Mesenchymal stem cell (in vitro differentiated cells and primary cell): ENCODE measurements at regions not wholly inside any gene's neighbourhood (a gene's known extent, or its start where the extent isn't known, plus 50 kb on each side); places are given as distances from the start of the nearest gene placed in this dataset.
A peak's percentile ranks its signal among the peaks of the same experiment; 100 is the strongest.

Experiments
- DNase-seq: peaks from one replicate; pipeline ENCODE4 v3.0.0-alpha.2; 2013
- H2AFZ ChIP-seq: one replicate; pipeline ENCODE4 v1.6.1; 2013; ENCODE audit warnings: low read depth, mild to moderate bottlenecking, control low read depth, inconsistent platforms, low read length, moderate library complexity
- H2AK5ac ChIP-seq: 2 replicates; pipeline ENCODE4 v1.6.1; 2013; ENCODE audit warnings: low read length, moderate library complexity, mild to moderate bottlenecking, inconsistent platforms; ENCODE audit not compliant: severe bottlenecking
- H2BK120ac ChIP-seq: one replicate; pipeline ENCODE4 v1.6.1; 2013; ENCODE audit warnings: low read depth, mild to moderate bottlenecking, inconsistent platforms, low read length, moderate library complexity
- H2BK12ac ChIP-seq, 2 experiments: one replicate each; pipeline ENCODE4 v1.6.1; 2013; ENCODE audit warnings: inconsistent platforms in 2 of 2, low read length in 2 of 2, mild to moderate bottlenecking in 2 of 2, moderate library complexity in 2 of 2, control low read depth in 1 of 2
- H2BK15ac ChIP-seq: one replicate; pipeline ENCODE4 v1.6.1; 2013; ENCODE audit warnings: mild to moderate bottlenecking, low read depth, inconsistent platforms; ENCODE audit not compliant: poor library complexity, severe bottlenecking
- H2BK5ac ChIP-seq: 2 replicates; pipeline ENCODE4 v1.6.1; 2013; ENCODE audit warnings: low read depth, mild to moderate bottlenecking, low read length, control low read depth, inconsistent platforms; ENCODE audit not compliant: poor library complexity, severe bottlenecking
- H3K14ac ChIP-seq, 2 experiments: one replicate each; pipeline ENCODE4 v1.6.1; 2013; ENCODE audit warnings: inconsistent platforms in 2 of 2, low read length in 2 of 2, control low read depth in 1 of 2, mild to moderate bottlenecking in 1 of 2, moderate library complexity in 1 of 2
- H3K18ac ChIP-seq, 2 experiments: one replicate each; pipeline ENCODE4 v1.6.1; 2013; ENCODE audit warnings: inconsistent platforms in 2 of 2, low read length in 2 of 2, control low read depth in 1 of 2, low read depth in 1 of 2, mild to moderate bottlenecking in 1 of 2
- H3K23ac ChIP-seq, 2 experiments: one replicate each; pipeline ENCODE4 v1.6.1; 2013; ENCODE audit warnings: inconsistent platforms in 2 of 2, low read length in 2 of 2, mild to moderate bottlenecking in 2 of 2, moderate library complexity in 2 of 2, control low read depth in 1 of 2
- H3K27ac ChIP-seq: 2 replicates; pipeline ENCODE4 v1.5.1; 2013; ENCODE audit warnings: mild to moderate bottlenecking, moderate library complexity, low read length, control low read depth, inconsistent platforms; ENCODE audit not compliant: poor library complexity, severe bottlenecking
- H3K27me3 ChIP-seq, 2 experiments: 2 replicates each; pipeline versions ENCODE4 v1.6.1 to v1.7.0; 2013; ENCODE audit warnings: low read length in 2 of 2, mild to moderate bottlenecking in 2 of 2, moderate library complexity in 2 of 2, control low read depth in 1 of 2, inconsistent platforms in 1 of 2; ENCODE audit not compliant: control insufficient read depth in 1 of 2, insufficient read depth in 1 of 2
- H3K36me3 ChIP-seq, 2 experiments: 2 replicates each; pipeline versions ENCODE4 v1.6.1 to v1.7.0; 2013; ENCODE audit warnings: low read length in 2 of 2, control low read depth in 1 of 2, inconsistent platforms in 1 of 2, low read depth in 1 of 2, mild to moderate bottlenecking in 1 of 2; ENCODE audit not compliant: insufficient read depth in 2 of 2, control insufficient read depth in 1 of 2
- H3K4ac ChIP-seq, 2 experiments: one replicate each; pipeline ENCODE4 v1.6.1; 2013; ENCODE audit warnings: inconsistent platforms in 2 of 2, low read length in 2 of 2, mild to moderate bottlenecking in 2 of 2, moderate library complexity in 2 of 2, control low read depth in 1 of 2, low read depth in 1 of 2
- H3K4me1 ChIP-seq: 2 replicates; pipeline ENCODE4 v1.6.1; 2013; ENCODE audit warnings: low read depth, low read length, control low read depth; ENCODE audit not compliant: control insufficient read depth, insufficient read depth
- H3K4me2 ChIP-seq: 2 replicates; pipeline ENCODE4 v1.6.1; 2013; ENCODE audit warnings: low read length, mild to moderate bottlenecking, inconsistent platforms; ENCODE audit not compliant: poor library complexity, severe bottlenecking
- H3K4me3 ChIP-seq, 2 experiments: 2 replicates each; pipeline versions ENCODE4 v1.5.1 to v1.7.0; 2013; ENCODE audit warnings: low read length in 2 of 2, mild to moderate bottlenecking in 2 of 2, control low read depth in 1 of 2, low read depth in 1 of 2; ENCODE audit not compliant: insufficient read depth in 1 of 2
- H3K79me1 ChIP-seq: replicated peaks from 2 replicates; pipeline ENCODE4 v1.6.1; 2013; ENCODE audit warnings: mild to moderate bottlenecking, control low read depth, low read length, inconsistent platforms; ENCODE audit not compliant: poor library complexity, severe bottlenecking
- H3K9ac ChIP-seq: 2 replicates; pipeline ENCODE4 v1.7.0; 2013; ENCODE audit warnings: mild to moderate bottlenecking, low read length, moderate library complexity
- H3K9me3 ChIP-seq: 2 replicates; pipeline ENCODE4 v1.7.0; 2013; ENCODE audit warnings: mild to moderate bottlenecking, low read length; ENCODE audit not compliant: control insufficient read depth
- H4K8ac ChIP-seq: one replicate; pipeline ENCODE4 v1.6.1; 2013; ENCODE audit warnings: inconsistent platforms, mild to moderate bottlenecking, low read length, moderate library complexity
- H4K91ac ChIP-seq: one replicate; pipeline ENCODE4 v1.6.1; 2013; ENCODE audit warnings: mild to moderate bottlenecking, low read length, inconsistent platforms
- WGBS: methylation state at CpG from one replicate; pipeline ENCODE4 v1.1.7; 2013; ENCODE audit warnings: mixed read lengths; 5-methylcytosine and 5-hydroxymethylcytosine counted together

- WGBS = 0% methylated on average over 2 of the region's 9 CpGs
Measured at GRCh38 chr7:21261627-21262594, 166.0 kb upstream of the SP4 start.

DNA sequence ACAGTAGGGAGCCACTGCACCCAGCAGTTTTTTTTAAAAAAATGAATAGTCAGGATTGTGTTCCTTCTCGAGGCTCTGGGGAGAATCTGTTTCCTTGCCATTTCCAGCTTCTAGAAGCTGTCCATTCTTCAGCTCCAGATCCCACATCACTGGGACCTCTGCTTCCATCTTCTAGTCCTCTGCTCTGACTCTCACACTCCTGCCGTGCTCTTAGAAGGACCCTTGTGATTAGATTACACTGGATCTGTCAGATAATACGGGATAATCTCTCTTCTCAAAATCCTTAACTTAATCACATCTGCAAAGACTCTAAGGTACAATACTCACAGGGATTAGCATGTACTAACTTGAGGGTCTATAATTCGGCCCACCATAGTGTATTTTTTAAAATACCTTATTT, 158.9 kb upstream of the SP4 start:
- DNase-seq = no peak
- Histone ChIP-seq H3K79me1 (no peaks in the 10 kb centered on the region), H4K91ac (no peak overlapping the region), H3K4me2 (no peak overlapping the region), H2BK5ac (no peak overlapping the region), H3K14ac (no peak overlapping the region), H3K27ac (no peak overlapping the region), H3K23ac (no peak overlapping the region), H2AFZ (no peak overlapping the region), H3K4me3 (no peak overlapping the region), H3K36me3 (no peaks in the 10 kb centered on the region), H2BK12ac (no peak overlapping the region), H3K4me1 (no peaks in the 10 kb centered on the region), H2AK5ac (no peak overlapping the region), H4K8ac (no peak overlapping the region), H3K9me3 (no peaks in the 10 kb centered on the region), H3K4ac (no peak overlapping the region), H2BK15ac (no peak overlapping the region), H3K27me3 (no peaks in the 10 kb centered on the region), H3K18ac (no peak overlapping the region), H3K9ac (no peak overlapping the region), H2BK120ac (no peak overlapping the region)
- 71% methylated on average over 4 of the region's 4 CpGs for WGBS

More at GRCh38 chr7:21261627-21262594, 166.0 kb upstream of the SP4 start:
- no peak overlapping the region for H3K4ac ChIP-seq
- no peak overlapping the region for H3K14ac ChIP-seq
- no peak overlapping the region for H2BK12ac ChIP-seq
- no peak overlapping the region for H3K23ac ChIP-seq
- no peak overlapping the region for H2BK120ac ChIP-seq
- peak overlapping the region; percentile 42 for H2AFZ ChIP-seq
- H3K4me3 ChIP-seq = no peak overlapping the region
- no peaks in the 10 kb centered on the region for H3K9me3 ChIP-seq
- no peak overlapping the region for H3K9ac ChIP-seq
- H3K4me2 ChIP-seq = no peak overlapping the region
- no peak overlapping the region for H3K27ac ChIP-seq
- no peak overlapping the region for H2BK15ac ChIP-seq
- peaks cover 0 to 5% of the 10 kb centered on the region in 2 experiments for H3K27me3 ChIP-seq
- no peak overlapping the region for H2BK5ac ChIP-seq
- no peak overlapping the region for H3K18ac ChIP-seq
- H3K36me3 ChIP-seq = no peaks in the 10 kb centered on the region
- H4K91ac ChIP-seq = no peak overlapping the region
- H3K4me1 ChIP-seq = no peaks in the 10 kb centered on the region
- H2AK5ac ChIP-seq = no peak overlapping the region
- no peak overlapping the region for H4K8ac ChIP-seq
- H3K79me1 ChIP-seq = no peaks in the 10 kb centered on the region
- peak; percentile 57 for DNase-seq

GRCh38 chr7:21276471-21277035, 151.3 kb upstream of the SP4 start:
- no peaks in the 10 kb centered on the region for H3K36me3 ChIP-seq
- H2BK12ac ChIP-seq = no peak overlapping the region
- H3K9me3 ChIP-seq = no peaks in the 10 kb centered on the region
- no peak overlapping the region for H3K4me3 ChIP-seq
- H3K23ac ChIP-seq = no peak overlapping the region
- no peak overlapping the region for H3K4ac ChIP-seq
- H2AK5ac ChIP-seq = no peak overlapping the region
- H3K18ac ChIP-seq = no peak overlapping the region
- no peak for DNase-seq
- no peak overlapping the region for H3K4me2 ChIP-seq
- no peak overlapping the region for H3K9ac ChIP-seq
- no peak overlapping the region for H3K27ac ChIP-seq
- H2BK120ac ChIP-seq = no peak overlapping the region
- H4K8ac ChIP-seq = no peak overlapping the region
- no peak overlapping the region for H2AFZ ChIP-seq
- no peaks in the 10 kb centered on the region for H3K27me3 ChIP-seq
- H2BK15ac ChIP-seq = no peak overlapping the region
- H3K79me1 ChIP-seq = no peaks in the 10 kb centered on the region
- H2BK5ac ChIP-seq = no peak overlapping the region
- WGBS = 74% methylated on average over 5 of the region's 5 CpGs
- H3K4me1 ChIP-seq = no peaks in the 10 kb centered on the region
- H3K14ac ChIP-seq = no peak overlapping the region
- H4K91ac ChIP-seq = no peak overlapping the region

GRCh38 chr7:21278944-21279343, 148.9 kb upstream of the SP4 start:
- no peak overlapping the region for H2BK15ac ChIP-seq
- no peaks in the 10 kb centered on the region for H3K27me3 ChIP-seq
- H3K4me1 ChIP-seq = no peaks in the 10 kb centered on the region
- no peak overlapping the region for H4K91ac ChIP-seq
- WGBS = 88% methylated on average over 1 of the region's 3 CpGs
- DNase-seq = no peak
- H3K4me2 ChIP-seq = no peak overlapping the region
- H2BK120ac ChIP-seq = no peak overlapping the region
- no peak overlapping the region for H3K14ac ChIP-seq
- no peaks in the 10 kb centered on the region for H3K36me3 ChIP-seq
- H3K4ac ChIP-seq = no peak overlapping the region
- H2BK12ac ChIP-seq = no peak overlapping the region
- H3K79me1 ChIP-seq = no peaks in the 10 kb centered on the region
- no peaks in the 10 kb centered on the region for H3K9me3 ChIP-seq
- no peak overlapping the region for H3K4me3 ChIP-seq
- H3K27ac ChIP-seq = no peak overlapping the region
- H2BK5ac ChIP-seq = no peak overlapping the region
- no peak overlapping the region for H3K18ac ChIP-seq
- no peak overlapping the region for H4K8ac ChIP-seq
- H3K9ac ChIP-seq = no peak overlapping the region
- H3K23ac ChIP-seq = no peak overlapping the region
- H2AFZ ChIP-seq = no peak overlapping the region
- H2AK5ac ChIP-seq = no peak overlapping the region
